Thyroid gland (tissue), 4 donors: ENCODE measurements at regions not wholly inside any gene's neighbourhood (a gene's known extent, or its start where the extent isn't known, plus 50 kb on each side); places are given as distances from the start of the nearest gene placed in this dataset.

Experiments used
- CTCF ChIP-seq, 6 experiments: fragments of 200-600 bp in 3 of 6; fragments of 450-650 bp in 3 of 6; sonication (generic) in 3 of 6; IDR thresholded peaks; one replicate each; pipeline ENCODE4 v1.5.1; 2016 to 2019; ENCODE audit warnings: antibody characterized with exemption in 6 of 6, mild to moderate bottlenecking in 2 of 6, inconsistent platforms in 1 of 6, moderate library complexity in 1 of 6
- POLR2A ChIP-seq, 2 donors: fragments of 450-650 bp; IDR thresholded peaks; one replicate each; pipeline ENCODE4 v1.6.1; 2017; ENCODE audit warnings: antibody characterized with exemption in 2 of 2, mild to moderate bottlenecking in 2 of 2, moderate library complexity in 1 of 2

- TF ChIP-seq CTCF (IDR thresholded peaks at IDR 0.05) = no peak
- TF ChIP-seq POLR2A (IDR thresholded peaks at IDR 0.05) = no peak
Measured at GRCh38 chr16:51752438-51752995, 601.4 kb upstream of the SALL1 start.
